ENCODE measurements at regions not wholly inside any gene's neighbourhood (a gene's known extent, or its start where the extent isn't known, plus 50 kb on each side); places are given as distances from the start of the nearest gene placed in this dataset.

DNA sequence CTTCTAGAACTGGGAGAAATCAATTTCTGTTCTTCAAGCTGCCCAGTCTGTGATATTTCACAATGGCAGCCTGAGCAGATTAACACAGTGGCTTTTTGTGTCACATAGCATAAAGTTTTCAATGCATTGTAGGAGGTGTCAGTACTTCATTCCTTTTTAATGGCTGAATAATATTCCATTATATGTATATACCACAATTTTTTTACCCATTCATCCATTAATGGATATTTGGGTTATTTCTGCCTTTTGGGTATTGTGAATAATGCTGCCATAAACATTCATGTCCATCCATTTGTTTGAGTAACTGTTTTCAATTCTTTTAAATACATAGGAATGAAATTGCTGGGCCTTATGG, 191.5 kb downstream of the SETD4 start:
- H3K9me3 ChIP-seq (ENCODE audit: control insufficient read depth in 1 of 2, low read length in 2 of 2) = peaks cover 0 to 7% of the 10 kb centered on the region in 2 donors
- H3K4me3 ChIP-seq (ENCODE audit: low read depth in 1 of 2, low read length in 2 of 2) = no peak overlapping the region
- no peak overlapping the region for H3K9ac ChIP-seq (ENCODE audit: low read depth in 1 of 2, low read length in 2 of 2)
- H3K27ac ChIP-seq (ENCODE audit: low read depth, low read length) = no peak overlapping the region
- no peaks in the 10 kb centered on the region for H3K36me3 ChIP-seq (ENCODE audit: control insufficient read depth in 1 of 2, insufficient read depth in 2 of 2, low read length in 2 of 2)
- H3K27me3 ChIP-seq (ENCODE audit: control insufficient read depth in 1 of 2, insufficient read depth in 2 of 2, low read length in 2 of 2) = no peaks in the 10 kb centered on the region
- no peaks in the 10 kb centered on the region for H3K4me1 ChIP-seq (ENCODE audit: control insufficient read depth in 1 of 2, insufficient read depth in 2 of 2, low read length in 2 of 2)

DNA sequence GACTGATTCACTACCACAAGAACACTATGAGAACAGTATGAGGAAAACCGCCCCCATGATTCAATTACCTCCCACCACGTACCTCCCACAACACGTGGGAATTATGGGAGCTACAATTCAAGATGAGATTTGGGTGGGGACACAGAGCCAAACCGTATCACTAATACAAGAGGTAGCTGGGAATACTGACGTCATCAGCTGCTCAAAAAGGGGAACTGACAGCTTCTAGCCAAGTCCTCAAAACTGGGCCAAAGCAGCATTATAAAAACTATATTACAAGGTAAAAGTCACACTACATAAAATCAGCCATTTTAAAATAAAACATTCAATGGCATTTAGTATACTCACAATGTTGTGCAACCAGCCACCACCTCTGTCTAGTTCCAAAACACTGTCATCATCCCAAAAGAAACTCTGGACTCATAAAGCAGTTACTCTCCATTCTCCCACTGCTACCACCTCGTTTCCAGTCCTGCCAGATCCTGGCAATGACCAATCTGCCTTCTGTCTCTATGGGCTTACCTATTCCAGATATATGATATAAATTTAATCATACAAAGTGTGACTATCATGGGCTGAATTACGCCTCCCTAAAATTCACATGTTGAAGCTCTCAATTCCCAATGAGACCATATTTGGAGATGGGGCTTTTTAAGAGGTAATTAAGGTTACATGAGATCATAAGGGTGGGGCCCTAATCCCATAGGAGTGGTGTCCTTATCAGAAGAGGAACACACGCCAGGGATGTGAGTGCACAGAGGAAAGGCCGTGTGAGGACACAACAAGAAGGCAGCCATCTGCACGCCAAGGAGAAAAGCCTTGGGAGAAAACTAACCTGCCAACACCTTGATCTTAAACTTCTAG, 192.1 kb downstream of the SETD4 start:
- Histone ChIP-seq H3K9ac (ENCODE audit: low read depth in 1 of 2, low read length in 2 of 2) (no peak overlapping the region), H3K9me3 (ENCODE audit: control insufficient read depth in 1 of 2, low read length in 2 of 2) (peaks cover 0 to 7% of the 10 kb centered on the region in 2 donors)

DNA sequence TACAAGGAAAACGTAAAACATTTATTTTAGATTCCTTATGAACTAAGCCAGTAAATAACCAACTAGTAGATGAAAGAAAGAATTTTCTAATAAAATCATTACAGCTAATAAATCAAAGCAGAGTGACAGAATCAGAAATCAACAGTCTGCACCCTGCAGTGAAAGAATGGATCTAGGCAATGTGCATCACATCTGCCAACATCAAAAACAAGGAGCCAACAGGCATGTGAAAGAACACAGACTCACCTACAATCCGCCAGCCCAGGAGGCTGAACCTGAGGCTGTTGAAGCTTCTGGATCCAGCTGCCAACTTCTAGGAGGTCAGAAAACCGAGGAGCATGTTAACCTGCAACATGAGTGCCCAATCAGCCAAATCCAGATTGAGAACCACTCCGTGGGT, 196.3 kb downstream of the SETD4 start:
- Histone ChIP-seq H3K27ac (ENCODE audit: low read depth, low read length) (no peak overlapping the region), H3K4me3 (ENCODE audit: low read depth in 1 of 2, low read length in 2 of 2) (no peak overlapping the region), H3K36me3 (ENCODE audit: control insufficient read depth in 1 of 2, insufficient read depth in 2 of 2, low read length in 2 of 2) (no peaks in the 10 kb centered on the region), H3K9me3 (ENCODE audit: control insufficient read depth in 1 of 2, low read length in 2 of 2) (peaks cover 0 to 6% of the 10 kb centered on the region in 2 donors), H3K27me3 (ENCODE audit: control insufficient read depth in 1 of 2, insufficient read depth in 2 of 2, low read length in 2 of 2) (no peaks in the 10 kb centered on the region), H3K4me1 (ENCODE audit: control insufficient read depth in 1 of 2, insufficient read depth in 2 of 2, low read length in 2 of 2) (peaks cover 23 to 32% of the 10 kb centered on the region in 2 donors), H3K9ac (ENCODE audit: low read depth in 1 of 2, low read length in 2 of 2) (no peak overlapping the region)

More for the DNA sequence above, 192.1 kb downstream of the SETD4 start:
- H3K27ac ChIP-seq (ENCODE audit: low read depth, low read length) = no peak overlapping the region
- no peaks in the 10 kb centered on the region for H3K4me1 ChIP-seq (ENCODE audit: control insufficient read depth in 1 of 2, insufficient read depth in 2 of 2, low read length in 2 of 2)
- no peaks in the 10 kb centered on the region for H3K27me3 ChIP-seq (ENCODE audit: control insufficient read depth in 1 of 2, insufficient read depth in 2 of 2, low read length in 2 of 2)
- no peaks in the 10 kb centered on the region for H3K36me3 ChIP-seq (ENCODE audit: control insufficient read depth in 1 of 2, insufficient read depth in 2 of 2, low read length in 2 of 2)
- H3K4me3 ChIP-seq (ENCODE audit: low read depth in 1 of 2, low read length in 2 of 2) = no peak overlapping the region

DNA sequence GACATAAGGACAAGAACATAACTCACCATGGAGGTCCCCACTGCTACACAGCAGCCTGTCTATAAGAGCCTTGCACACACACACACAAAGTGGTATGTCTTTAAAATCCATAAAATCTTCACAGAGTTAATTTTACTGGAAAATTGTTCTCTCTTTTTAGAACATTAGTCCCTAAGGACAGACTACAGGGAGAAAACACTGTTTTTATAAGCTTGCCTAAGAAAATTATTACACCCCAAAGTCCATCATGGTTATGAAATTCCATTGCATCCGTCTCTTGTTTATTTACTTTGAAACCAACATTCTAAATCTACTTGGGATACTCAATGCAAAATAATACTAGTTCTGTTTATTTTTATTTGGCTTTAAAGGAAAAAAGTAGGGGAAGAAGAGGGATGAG, 197.4 kb downstream of the SETD4 start:
- Histone ChIP-seq H3K4me1 (ENCODE audit: control insufficient read depth in 1 of 2, insufficient read depth in 2 of 2, low read length in 2 of 2) (peaks cover 26 to 43% of the 10 kb centered on the region in 2 donors), H3K4me3 (ENCODE audit: low read depth in 1 of 2, low read length in 2 of 2) (no peak overlapping the region), H3K27ac (ENCODE audit: low read depth, low read length) (no peak overlapping the region), H3K9me3 (ENCODE audit: control insufficient read depth in 1 of 2, low read length in 2 of 2) (no peaks in the 10 kb centered on the region), H3K27me3 (ENCODE audit: control insufficient read depth in 1 of 2, insufficient read depth in 2 of 2, low read length in 2 of 2) (no peaks in the 10 kb centered on the region), H3K9ac (ENCODE audit: low read depth in 1 of 2, low read length in 2 of 2) (no peak overlapping the region), H3K36me3 (ENCODE audit: control insufficient read depth in 1 of 2, insufficient read depth in 2 of 2, low read length in 2 of 2) (no peaks in the 10 kb centered on the region)

DNA sequence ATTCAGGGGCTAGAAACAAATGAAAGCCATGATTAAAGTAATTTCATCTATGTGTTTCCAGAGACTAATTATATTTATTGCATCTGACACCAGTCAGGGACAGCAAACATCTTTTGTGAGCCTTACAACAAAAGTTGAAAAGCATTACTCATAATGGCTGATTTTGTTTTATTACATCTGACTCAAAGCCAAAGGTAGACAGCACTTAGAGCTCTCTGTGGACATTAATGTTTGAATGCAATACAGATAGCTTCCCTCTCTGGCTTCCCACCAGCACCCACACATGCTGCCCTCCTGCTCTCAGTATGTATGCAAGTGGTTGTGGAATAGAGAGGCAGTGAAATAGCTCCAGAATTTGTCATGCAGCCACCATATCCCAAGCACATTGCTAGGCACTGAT, 198.7 kb downstream of the SETD4 start:
- H3K4me1 ChIP-seq (ENCODE audit: control insufficient read depth in 1 of 2, insufficient read depth in 2 of 2, low read length in 2 of 2) = peaks cover 26 to 46% of the 10 kb centered on the region in 2 donors
- no peak overlapping the region for H3K4me3 ChIP-seq (ENCODE audit: low read depth in 1 of 2, low read length in 2 of 2)
- no peaks in the 10 kb centered on the region for H3K36me3 ChIP-seq (ENCODE audit: control insufficient read depth in 1 of 2, insufficient read depth in 2 of 2, low read length in 2 of 2)
- H3K9me3 ChIP-seq (ENCODE audit: control insufficient read depth in 1 of 2, low read length in 2 of 2) = no peaks in the 10 kb centered on the region
- no peak overlapping the region for H3K9ac ChIP-seq (ENCODE audit: low read depth in 1 of 2, low read length in 2 of 2)
- no peaks in the 10 kb centered on the region for H3K27me3 ChIP-seq (ENCODE audit: control insufficient read depth in 1 of 2, insufficient read depth in 2 of 2, low read length in 2 of 2)
- no peak overlapping the region for H3K27ac ChIP-seq (ENCODE audit: low read depth, low read length)

DNA sequence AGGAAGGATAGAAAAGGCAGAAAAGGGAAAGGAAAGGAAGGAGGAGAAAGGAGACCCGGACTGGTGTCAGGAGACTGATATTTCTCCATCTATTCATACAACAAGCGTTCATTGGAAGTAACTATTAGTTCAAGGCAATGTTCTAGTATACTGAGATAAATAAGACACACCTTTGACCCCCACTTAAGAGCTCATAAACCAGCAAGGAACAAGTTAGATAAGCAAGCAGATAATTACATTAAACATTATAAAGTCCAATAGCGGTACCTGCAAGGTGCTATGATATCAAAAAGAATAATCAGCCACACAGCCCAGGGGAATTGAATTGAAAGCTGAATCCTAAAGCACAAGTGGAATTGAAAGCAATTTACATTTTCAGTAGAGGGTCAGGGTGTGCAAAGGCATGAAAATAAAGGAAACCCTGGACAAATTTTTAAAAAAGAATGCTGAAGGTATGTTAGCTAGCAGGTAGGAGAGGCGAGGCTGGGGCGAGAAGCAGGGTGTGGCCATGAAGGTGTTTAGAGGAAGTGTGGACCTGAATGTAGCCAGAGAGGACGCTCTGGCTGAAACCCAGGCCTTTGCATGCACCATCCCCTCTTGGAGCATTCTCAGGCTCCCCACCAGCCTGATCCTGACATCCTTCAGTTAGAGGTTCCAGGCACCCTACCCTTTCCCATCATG, 200.0 kb downstream of the SETD4 start:
- H3K27ac ChIP-seq (ENCODE audit: low read depth, low read length) = no peak overlapping the region
- H3K4me1 ChIP-seq (ENCODE audit: control insufficient read depth in 1 of 2, insufficient read depth in 2 of 2, low read length in 2 of 2) = peaks cover 26 to 46% of the 10 kb centered on the region in 2 donors
- H3K4me3 ChIP-seq (ENCODE audit: low read depth in 1 of 2, low read length in 2 of 2) = peak overlapping the region; percentile 8 to 26
- no peaks in the 10 kb centered on the region for H3K36me3 ChIP-seq (ENCODE audit: control insufficient read depth in 1 of 2, insufficient read depth in 2 of 2, low read length in 2 of 2)
- H3K9me3 ChIP-seq (ENCODE audit: control insufficient read depth in 1 of 2, low read length in 2 of 2) = no peaks in the 10 kb centered on the region
- H3K27me3 ChIP-seq (ENCODE audit: control insufficient read depth in 1 of 2, insufficient read depth in 2 of 2, low read length in 2 of 2) = no peaks in the 10 kb centered on the region
- H3K9ac ChIP-seq (ENCODE audit: low read depth in 1 of 2, low read length in 2 of 2) = no peak overlapping the region

DNA sequence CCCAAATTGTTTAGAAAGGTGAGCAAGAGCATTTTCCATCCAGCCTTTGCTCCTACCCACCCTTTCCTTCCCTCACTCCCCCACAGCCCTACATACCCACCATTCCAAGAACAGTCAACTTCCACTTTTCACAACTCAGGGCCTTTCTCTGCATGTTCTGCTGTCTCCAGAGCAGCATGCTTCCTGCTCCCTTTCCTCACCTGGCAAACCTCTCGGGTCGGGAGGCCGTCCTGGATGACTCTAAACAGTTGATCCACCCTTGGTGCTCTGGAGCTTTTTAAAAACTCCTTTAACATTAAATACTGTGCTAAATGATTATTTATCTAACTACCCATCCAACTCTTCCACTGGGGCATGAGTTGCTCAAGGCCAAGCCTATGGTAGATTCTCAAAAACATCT, 200.6 kb downstream of the SETD4 start:
- Histone ChIP-seq H3K4me3 (ENCODE audit: low read depth in 1 of 2, low read length in 2 of 2) (peak overlapping the region in 1 of 2 donors; percentile 8), H3K9ac (ENCODE audit: low read depth in 1 of 2, low read length in 2 of 2) (peak overlapping the region in 1 of 2 donors; percentile 17), H3K27ac (ENCODE audit: low read depth, low read length) (no peak overlapping the region), H3K36me3 (ENCODE audit: control insufficient read depth in 1 of 2, insufficient read depth in 2 of 2, low read length in 2 of 2) (no peaks in the 10 kb centered on the region), H3K27me3 (ENCODE audit: control insufficient read depth in 1 of 2, insufficient read depth in 2 of 2, low read length in 2 of 2) (no peaks in the 10 kb centered on the region), H3K4me1 (ENCODE audit: control insufficient read depth in 1 of 2, insufficient read depth in 2 of 2, low read length in 2 of 2) (peaks cover 26 to 46% of the 10 kb centered on the region in 2 donors), H3K9me3 (ENCODE audit: control insufficient read depth in 1 of 2, low read length in 2 of 2) (no peaks in the 10 kb centered on the region)

DNA sequence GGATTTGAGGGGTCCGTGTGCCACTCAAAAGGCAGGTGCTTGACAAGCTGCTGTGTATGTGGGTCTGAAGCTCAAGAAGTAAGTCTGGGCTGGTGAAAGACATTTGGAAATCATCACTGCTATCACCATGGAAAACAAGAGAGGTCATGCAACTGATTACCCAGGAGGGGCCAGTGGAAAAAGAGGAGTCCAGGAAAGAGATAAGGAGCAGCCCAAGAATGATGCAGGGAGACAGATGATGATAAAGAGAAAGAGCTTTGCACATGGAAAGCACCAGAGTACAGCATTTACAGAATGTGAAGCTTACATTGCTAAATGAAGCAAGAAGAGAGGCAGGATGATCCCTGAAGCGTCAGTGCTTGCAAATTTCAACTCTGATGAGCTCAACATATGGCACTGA, 203.2 kb downstream of the SETD4 start:
- Histone ChIP-seq H3K9me3 (ENCODE audit: control insufficient read depth in 1 of 2, low read length in 2 of 2) (no peaks in the 10 kb centered on the region), H3K9ac (ENCODE audit: low read depth in 1 of 2, low read length in 2 of 2) (no peak overlapping the region), H3K4me1 (ENCODE audit: control insufficient read depth in 1 of 2, insufficient read depth in 2 of 2, low read length in 2 of 2) (peaks cover 23 to 43% of the 10 kb centered on the region in 2 donors), H3K27ac (ENCODE audit: low read depth, low read length) (no peak overlapping the region), H3K36me3 (ENCODE audit: control insufficient read depth in 1 of 2, insufficient read depth in 2 of 2, low read length in 2 of 2) (no peaks in the 10 kb centered on the region), H3K27me3 (ENCODE audit: control insufficient read depth in 1 of 2, insufficient read depth in 2 of 2, low read length in 2 of 2) (no peaks in the 10 kb centered on the region), H3K4me3 (ENCODE audit: low read depth in 1 of 2, low read length in 2 of 2) (no peak overlapping the region)

DNA sequence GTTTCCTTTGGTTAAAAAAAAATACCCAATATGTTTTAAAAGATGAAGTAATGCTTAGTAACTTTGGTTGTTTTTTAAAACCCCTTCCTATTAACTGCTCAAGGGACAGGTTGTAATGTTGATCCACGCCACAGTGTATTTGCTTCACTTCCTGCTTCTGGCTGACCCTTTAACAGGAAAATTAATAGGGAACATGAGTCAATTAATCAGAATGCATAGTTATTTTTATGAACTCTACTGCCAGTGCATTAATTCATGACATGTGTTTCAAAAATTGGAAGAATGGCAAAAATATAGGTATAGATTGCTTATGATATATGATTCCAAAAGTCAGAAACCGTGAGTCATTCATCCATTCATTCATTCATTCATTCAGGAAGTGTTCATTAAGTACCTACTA, 204.8 kb downstream of the SETD4 start:
- peaks cover 12 to 32% of the 10 kb centered on the region in 2 donors for H3K4me1 ChIP-seq (ENCODE audit: control insufficient read depth in 1 of 2, insufficient read depth in 2 of 2, low read length in 2 of 2)
- no peaks in the 10 kb centered on the region for H3K36me3 ChIP-seq (ENCODE audit: control insufficient read depth in 1 of 2, insufficient read depth in 2 of 2, low read length in 2 of 2)
- no peaks in the 10 kb centered on the region for H3K9me3 ChIP-seq (ENCODE audit: control insufficient read depth in 1 of 2, low read length in 2 of 2)
- H3K4me3 ChIP-seq (ENCODE audit: low read depth in 1 of 2, low read length in 2 of 2) = no peak overlapping the region
- no peak overlapping the region for H3K27ac ChIP-seq (ENCODE audit: low read depth, low read length)
- H3K27me3 ChIP-seq (ENCODE audit: control insufficient read depth in 1 of 2, insufficient read depth in 2 of 2, low read length in 2 of 2) = no peaks in the 10 kb centered on the region
- no peak overlapping the region for H3K9ac ChIP-seq (ENCODE audit: low read depth in 1 of 2, low read length in 2 of 2)

DNA sequence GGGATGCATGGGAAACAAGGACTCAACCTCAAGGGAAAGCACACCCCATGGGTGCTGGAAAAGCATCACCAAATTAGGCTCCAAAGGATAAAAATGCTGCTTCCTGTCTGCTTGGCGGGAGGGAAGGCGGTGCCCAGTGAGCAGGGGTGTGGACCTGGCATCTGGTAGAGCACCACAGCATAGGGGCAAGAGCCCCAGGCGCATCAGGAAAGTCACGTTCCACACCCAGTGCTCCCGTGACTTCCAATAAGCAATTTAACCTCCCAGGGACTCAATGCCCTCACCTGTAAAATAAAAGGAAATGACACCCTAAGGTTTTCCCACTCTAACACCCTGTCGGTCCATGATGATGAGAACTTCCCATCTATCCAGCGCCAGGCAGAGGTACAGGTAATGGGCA, 206.0 kb downstream of the SETD4 start:
- H3K9ac ChIP-seq (ENCODE audit: low read depth in 1 of 2, low read length in 2 of 2) = no peak overlapping the region
- H3K36me3 ChIP-seq (ENCODE audit: control insufficient read depth in 1 of 2, insufficient read depth in 2 of 2, low read length in 2 of 2) = no peaks in the 10 kb centered on the region
- H3K9me3 ChIP-seq (ENCODE audit: control insufficient read depth in 1 of 2, low read length in 2 of 2) = no peaks in the 10 kb centered on the region
- H3K4me3 ChIP-seq (ENCODE audit: low read depth in 1 of 2, low read length in 2 of 2) = no peak overlapping the region
- H3K27ac ChIP-seq (ENCODE audit: low read depth, low read length) = no peak overlapping the region
- peaks cover 10 to 26% of the 10 kb centered on the region in 2 donors for H3K4me1 ChIP-seq (ENCODE audit: control insufficient read depth in 1 of 2, insufficient read depth in 2 of 2, low read length in 2 of 2)
- H3K27me3 ChIP-seq (ENCODE audit: control insufficient read depth in 1 of 2, insufficient read depth in 2 of 2, low read length in 2 of 2) = no peaks in the 10 kb centered on the region
